Omental fat pad (tissue), 3 donors: ENCODE measurements at regions not wholly inside any gene's neighbourhood (a gene's known extent, or its start where the extent isn't known, plus 50 kb on each side); places are given as distances from the start of the nearest gene placed in this dataset.

Experiments used
- ATAC-seq: fragments of 150-250 bp; one replicate; pipeline ENCODE4 v1.9.1; 2016; ENCODE audit warnings: mild to moderate bottlenecking, moderate library complexity; ENCODE audit not compliant: low FRiP score
- DNase-seq: peaks from one replicate; pipeline ENCODE4 v3.0.0-alpha.2; 2019; ENCODE audit warnings: low spot score
- TF ChIP-seq, protein P1 (sequence below), 3 donors: fragments of 450-650 bp; IDR thresholded peaks; one replicate each; pipeline ENCODE4 v1.5.1; 2016 to 2017; ENCODE audit warnings: antibody characterized with exemption in 3 of 3, mild to moderate bottlenecking in 3 of 3, moderate library complexity in 2 of 3

DNA sequence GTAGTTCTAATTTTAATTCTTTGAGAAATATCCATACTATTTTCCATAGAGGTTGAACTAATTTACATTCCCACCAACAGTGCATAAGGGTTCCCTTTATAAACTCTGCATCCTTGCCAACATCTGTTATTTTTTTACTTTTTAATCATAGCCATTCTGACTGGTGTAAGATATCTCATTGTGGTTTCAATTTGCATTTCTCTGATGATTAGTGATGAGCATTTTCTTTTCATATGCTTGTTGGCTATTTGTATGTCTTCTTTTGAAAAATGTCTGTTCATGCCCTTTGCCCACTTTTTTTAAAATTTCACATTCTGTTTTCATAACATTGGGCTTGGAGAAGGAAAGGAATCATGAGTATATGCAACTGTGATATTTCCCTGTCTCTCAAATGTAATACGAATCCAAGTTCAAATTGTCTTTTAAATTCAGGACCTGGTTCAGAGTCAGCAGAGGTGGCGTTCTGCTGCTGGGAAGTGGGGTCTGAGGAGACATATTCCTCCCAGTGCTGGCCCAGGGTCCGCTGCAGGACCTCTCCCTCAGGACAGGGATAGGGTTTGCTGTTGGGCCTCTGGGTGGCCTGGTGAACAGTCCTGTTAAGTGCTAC lies 81.2 kb upstream of the ETV6 start:
- no peak for DNase-seq
- TF ChIP-seq, protein P1, sequence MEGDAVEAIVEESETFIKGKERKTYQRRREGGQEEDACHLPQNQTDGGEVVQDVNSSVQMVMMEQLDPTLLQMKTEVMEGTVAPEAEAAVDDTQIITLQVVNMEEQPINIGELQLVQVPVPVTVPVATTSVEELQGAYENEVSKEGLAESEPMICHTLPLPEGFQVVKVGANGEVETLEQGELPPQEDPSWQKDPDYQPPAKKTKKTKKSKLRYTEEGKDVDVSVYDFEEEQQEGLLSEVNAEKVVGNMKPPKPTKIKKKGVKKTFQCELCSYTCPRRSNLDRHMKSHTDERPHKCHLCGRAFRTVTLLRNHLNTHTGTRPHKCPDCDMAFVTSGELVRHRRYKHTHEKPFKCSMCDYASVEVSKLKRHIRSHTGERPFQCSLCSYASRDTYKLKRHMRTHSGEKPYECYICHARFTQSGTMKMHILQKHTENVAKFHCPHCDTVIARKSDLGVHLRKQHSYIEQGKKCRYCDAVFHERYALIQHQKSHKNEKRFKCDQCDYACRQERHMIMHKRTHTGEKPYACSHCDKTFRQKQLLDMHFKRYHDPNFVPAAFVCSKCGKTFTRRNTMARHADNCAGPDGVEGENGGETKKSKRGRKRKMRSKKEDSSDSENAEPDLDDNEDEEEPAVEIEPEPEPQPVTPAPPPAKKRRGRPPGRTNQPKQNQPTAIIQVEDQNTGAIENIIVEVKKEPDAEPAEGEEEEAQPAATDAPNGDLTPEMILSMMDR (IDR thresholded peaks at IDR 0.05), result no peak
- ATAC-seq, result no peak

DNA sequence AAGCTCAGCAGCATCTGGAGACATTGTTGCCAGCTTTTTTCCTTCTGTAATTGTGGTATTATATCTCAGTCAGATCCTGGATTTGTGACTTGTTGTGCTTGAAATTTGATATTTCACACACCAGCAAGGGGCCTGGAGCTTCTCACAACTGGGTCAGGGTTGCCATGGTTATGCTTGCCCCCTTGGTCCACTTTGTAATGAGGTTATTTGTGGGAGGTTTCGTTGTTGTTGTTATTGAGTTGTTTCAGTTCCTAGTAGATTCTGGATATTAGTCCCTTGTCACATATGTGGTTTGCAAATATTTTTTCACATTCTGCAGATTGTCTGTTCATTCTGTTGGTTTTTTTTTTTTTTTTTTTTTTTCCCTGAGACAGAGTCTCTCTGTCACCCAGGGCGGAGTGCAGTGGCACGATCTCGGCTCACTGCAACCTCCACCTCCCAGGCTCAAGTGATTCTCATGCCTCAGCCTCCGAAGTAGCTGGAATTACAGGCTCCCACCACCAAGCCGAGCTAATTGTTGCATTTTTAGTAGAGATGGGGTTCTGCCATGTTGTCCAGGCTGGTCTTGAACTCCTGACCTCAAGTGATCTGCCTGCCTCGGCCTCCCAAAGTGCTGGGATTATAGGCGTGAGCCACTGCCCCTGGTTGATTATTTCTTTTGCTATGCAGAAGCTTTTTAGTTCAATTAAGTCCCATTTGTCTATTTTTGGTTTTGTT lies 80.6 kb upstream of the ETV6 start:
- no peak for ATAC-seq
- TF ChIP-seq, protein P1 (IDR thresholded peaks at IDR 0.05), result no peak
- no peak for DNase-seq

DNA sequence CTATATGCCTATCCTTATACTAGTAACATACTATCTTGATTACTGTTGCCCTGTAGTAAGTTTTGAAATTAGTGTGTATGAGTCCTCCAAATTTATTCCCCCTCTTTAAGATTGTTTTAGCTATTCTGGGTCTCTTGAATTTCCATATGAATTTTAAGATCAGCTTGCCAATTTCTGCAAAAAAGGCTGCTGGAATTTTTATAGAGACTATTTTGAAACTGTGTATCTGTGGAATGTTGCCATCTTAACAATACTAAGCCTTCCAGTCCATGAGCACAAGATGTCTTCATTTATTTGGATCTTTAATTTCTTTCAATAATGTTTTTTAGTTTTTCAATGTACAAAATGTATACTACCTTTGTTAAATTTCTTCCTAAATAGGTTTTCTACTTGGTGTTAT lies 79.8 kb upstream of the ETV6 start:
- DNase-seq, result no peak
- TF ChIP-seq, protein P1 (IDR thresholded peaks at IDR 0.05), result no peak
- no peak for ATAC-seq

DNA sequence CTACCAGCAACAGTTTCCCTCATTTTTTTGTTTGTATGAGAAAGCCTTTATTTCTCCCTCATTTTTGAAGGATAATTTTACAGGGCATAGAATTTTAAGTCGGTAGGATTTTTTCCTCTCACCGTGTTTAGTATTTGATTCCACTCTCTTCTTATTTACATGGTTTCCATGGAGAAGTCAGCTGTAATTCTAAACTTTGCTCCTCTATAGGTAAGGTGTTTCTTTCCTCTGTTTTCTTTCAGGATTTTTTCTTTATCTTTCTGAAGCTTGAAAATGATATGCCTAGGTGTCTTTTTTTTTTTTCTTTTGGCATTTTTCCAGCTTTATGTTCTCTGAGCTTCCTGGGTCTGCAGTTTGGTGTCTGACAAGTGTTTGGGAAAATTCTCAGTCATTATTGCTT lies 75.6 kb upstream of the ETV6 start:
- DNase-seq (no peak), ATAC-seq (no peak)
- TF ChIP-seq, protein P1 (IDR thresholded peaks at IDR 0.05), result no peak

DNA sequence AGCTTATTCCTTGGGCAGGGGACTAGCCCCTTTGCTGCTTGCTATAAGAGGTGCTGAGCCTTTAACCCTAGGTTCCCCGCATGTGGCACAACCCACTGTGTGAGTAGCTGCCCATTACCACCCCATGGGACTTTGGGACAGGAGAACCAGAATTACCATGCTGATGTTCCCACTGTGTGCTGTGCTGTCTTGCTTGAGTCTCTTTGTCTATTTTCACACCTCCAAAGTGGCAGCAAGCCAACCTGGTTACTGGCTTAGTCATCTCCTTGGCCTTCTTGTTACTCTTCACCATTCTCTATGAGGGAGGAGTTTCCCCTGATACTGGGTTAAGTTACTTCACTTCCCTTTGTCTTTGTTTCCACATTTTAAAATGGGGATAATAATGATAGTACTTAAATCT lies 73.4 kb upstream of the ETV6 start:
- TF ChIP-seq, protein P1 (IDR thresholded peaks at IDR 0.05), result no peak
- DNase-seq, result no peak
- no peak for ATAC-seq

DNA sequence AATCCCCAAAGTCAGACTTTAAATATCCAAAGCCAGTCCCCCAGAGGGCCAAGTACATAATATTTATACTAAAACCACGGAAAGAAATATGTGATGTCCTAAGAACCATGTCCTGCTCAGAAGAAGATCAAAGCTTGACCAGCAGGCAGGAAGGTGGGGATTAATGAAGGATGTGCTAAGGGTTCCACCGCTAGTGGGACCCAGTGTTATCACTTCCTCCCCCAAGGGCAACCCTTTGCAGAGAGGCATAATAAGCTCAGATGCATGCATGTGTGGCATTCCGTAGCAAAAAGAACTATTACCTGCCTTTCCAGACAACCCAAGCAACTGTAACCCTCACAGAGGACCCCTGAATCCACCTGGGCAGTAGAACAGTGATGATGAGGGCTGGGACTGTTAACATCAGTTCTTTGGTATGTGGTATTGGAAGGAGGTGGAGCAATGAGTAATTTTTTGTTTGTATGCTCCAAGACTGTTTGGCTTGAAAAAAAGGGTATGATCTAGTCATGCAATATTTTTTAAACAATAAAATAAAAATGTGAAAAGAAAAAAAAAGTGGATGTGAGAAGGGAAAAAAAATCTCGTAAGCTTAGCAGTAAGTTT lies 71.7 kb upstream of the ETV6 start:
- DNase-seq (no peak), ATAC-seq (no peak)
- TF ChIP-seq, protein P1 (IDR thresholded peaks at IDR 0.05), result no peak
